Sigmoid colon (tissue), 3 donors: ENCODE measurements at regions not wholly inside any gene's neighbourhood (a gene's known extent, or its start where the extent isn't known, plus 50 kb on each side); places are given as distances from the start of the nearest gene placed in this dataset.

Experiments used
- CTCF ChIP-seq, 4 experiments: fragments of 450-650 bp in 3 of 4; fragments of 200-600 bp in 1 of 4; IDR thresholded peaks; one replicate each; pipeline ENCODE4 v1.5.1; 2016 to 2019; ENCODE audit warnings: antibody characterized with exemption in 4 of 4, mild to moderate bottlenecking in 3 of 4, moderate library complexity in 2 of 4
- POLR2A ChIP-seq, 2 donors: fragments of 450-650 bp; IDR thresholded peaks; one replicate each; pipeline ENCODE4 v1.6.1; 2016; ENCODE audit warnings: antibody characterized with exemption in 2 of 2, mild to moderate bottlenecking in 2 of 2, moderate library complexity in 2 of 2

GRCh38 chr5:93206203-93206602 lies 374.8 kb downstream of the NR2F1-AS1 start:
- no peak for TF ChIP-seq CTCF (IDR thresholded peaks at IDR 0.05)
- no peak for TF ChIP-seq POLR2A (IDR thresholded peaks at IDR 0.05)
